DOHH2 (cell line): ENCODE measurements at regions not wholly inside any gene's neighbourhood (a gene's known extent, or its start where the extent isn't known, plus 50 kb on each side); places are given as distances from the start of the nearest gene placed in this dataset.

Source experiments
- EZH2phosphoT487 ChIP-seq: fragments of 200-600 bp; sonication (generic); IDR thresholded peaks from 2 replicates; pipeline ENCODE4 v1.6.1; 2017; ENCODE audit warnings: borderline replicate concordance, mild to moderate bottlenecking, antibody characterized with exemption, low read length, moderate library complexity, mixed read lengths
- TF ChIP-seq, protein P1 (sequence below): fragments of 200-600 bp; sonication (generic); IDR thresholded peaks from one replicate; pipeline ENCODE4 v1.5.1; 2014; ENCODE audit warnings: antibody characterized with exemption, mild to moderate bottlenecking, low read depth, low read length; ENCODE audit not compliant: poor library complexity, severe bottlenecking

DNA sequence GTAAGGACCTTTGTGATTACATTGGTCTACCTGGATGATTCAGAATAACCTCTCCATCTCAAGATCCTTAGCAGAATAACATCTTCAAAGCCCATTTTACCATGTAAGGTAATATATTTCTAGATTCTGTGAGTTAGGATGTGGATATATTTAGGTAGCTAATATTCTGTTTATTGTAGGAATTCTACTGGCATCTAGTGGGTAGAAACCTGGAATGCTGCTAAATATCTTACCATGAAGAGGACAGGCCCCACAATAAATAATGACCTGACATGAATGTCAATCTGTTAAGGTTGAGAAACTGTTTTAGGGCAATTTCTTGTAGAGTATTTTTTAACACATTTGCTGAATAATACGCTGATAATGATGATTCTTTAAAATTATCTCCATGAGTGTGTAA lies 426.8 kb downstream of the MAN2A1 start:
- no peak for TF ChIP-seq EZH2phosphoT487
- TF ChIP-seq, protein P1, sequence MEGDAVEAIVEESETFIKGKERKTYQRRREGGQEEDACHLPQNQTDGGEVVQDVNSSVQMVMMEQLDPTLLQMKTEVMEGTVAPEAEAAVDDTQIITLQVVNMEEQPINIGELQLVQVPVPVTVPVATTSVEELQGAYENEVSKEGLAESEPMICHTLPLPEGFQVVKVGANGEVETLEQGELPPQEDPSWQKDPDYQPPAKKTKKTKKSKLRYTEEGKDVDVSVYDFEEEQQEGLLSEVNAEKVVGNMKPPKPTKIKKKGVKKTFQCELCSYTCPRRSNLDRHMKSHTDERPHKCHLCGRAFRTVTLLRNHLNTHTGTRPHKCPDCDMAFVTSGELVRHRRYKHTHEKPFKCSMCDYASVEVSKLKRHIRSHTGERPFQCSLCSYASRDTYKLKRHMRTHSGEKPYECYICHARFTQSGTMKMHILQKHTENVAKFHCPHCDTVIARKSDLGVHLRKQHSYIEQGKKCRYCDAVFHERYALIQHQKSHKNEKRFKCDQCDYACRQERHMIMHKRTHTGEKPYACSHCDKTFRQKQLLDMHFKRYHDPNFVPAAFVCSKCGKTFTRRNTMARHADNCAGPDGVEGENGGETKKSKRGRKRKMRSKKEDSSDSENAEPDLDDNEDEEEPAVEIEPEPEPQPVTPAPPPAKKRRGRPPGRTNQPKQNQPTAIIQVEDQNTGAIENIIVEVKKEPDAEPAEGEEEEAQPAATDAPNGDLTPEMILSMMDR: no peak
